Adrenal gland (tissue), 9 donors: ENCODE measurements at regions not wholly inside any gene's neighbourhood (a gene's known extent, or its start where the extent isn't known, plus 50 kb on each side); places are given as distances from the start of the nearest gene placed in this dataset.

Experiments used
- DNase-seq, 7 donors: peaks; one replicate each; pipeline ENCODE4 v3.0.0-alpha.2; 2019 to 2020
- H3K27ac ChIP-seq, 5 donors: fragments of 200-600 bp; sonication (generic) in 4 of 5; 1 replicate in 3 of 5; 2 replicates in 2 of 5; pipeline versions ENCODE4 v1.5.1 to v1.8.0; 2016 to 2020; ENCODE audit warnings: mild to moderate bottlenecking in 1 of 5
- H3K27me3 ChIP-seq: fragments of 200-600 bp; 2 replicates; pipeline ENCODE4 v1.8.0; 2021
- H3K36me3 ChIP-seq, 2 donors: fragments of 200-600 bp; replicated peaks in 1 of 2; 1 replicate in 1 of 2; 2 replicates in 1 of 2; pipeline versions ENCODE4 v1.5.1 to v1.8.0; 2018 to 2022
- H3K4me1 ChIP-seq, 2 donors: fragments of 200-600 bp; replicated peaks in 1 of 2; 1 replicate in 1 of 2; 2 replicates in 1 of 2; pipeline versions ENCODE4 v1.5.1 to v1.8.0; 2018 to 2021
- H3K4me3 ChIP-seq, 4 donors: fragments of 200-600 bp; sonication (generic) in 3 of 4; one replicate each; pipeline ENCODE4 v1.5.1; 2016 to 2018
- H3K9me3 ChIP-seq, 3 donors: fragments of 200-600 bp; sonication (generic) in 1 of 3; replicated peaks in 1 of 3; 1 replicate in 2 of 3; 2 replicates in 1 of 3; pipeline versions ENCODE4 v1.5.1 to v1.8.0; 2016 to 2021
- POLR2A ChIP-seq, 2 donors: fragments of 450-650 bp; IDR thresholded peaks; one replicate each; pipeline ENCODE4 v1.6.1; 2017; ENCODE audit warnings: antibody characterized with exemption in 2 of 2, mild to moderate bottlenecking in 2 of 2, moderate library complexity in 1 of 2
- WGBS, 4 donors: extraction: QIAGEN DNeasy Blood & Tissue Kit in 2 of 4; methylation state at CpG; one replicate each; pipeline versions ENCODE4 v1.1.5 to v1.1.7; 2013 to 2017; 5-methylcytosine and 5-hydroxymethylcytosine counted together
- intact Hi-C, 2 donors: fragments of 100-400 bp; cut with DNase I; formaldehyde crosslinking; loops; one replicate each; pipeline versions ENCODE4 v1.14.1 to v1.15.0; 2022 to 2023
- TF ChIP-seq, protein P1 (sequence below), 6 experiments: fragments of 450-650 bp in 4 of 6; fragments of 200-600 bp in 2 of 6; sonication (generic) in 1 of 6; IDR thresholded peaks; 1 replicate in 5 of 6; 2 replicates in 1 of 6; pipeline versions ENCODE4 v1.5.1 to v1.8.0; 2016 to 2021; ENCODE audit warnings: antibody characterized with exemption in 6 of 6, mild to moderate bottlenecking in 2 of 6, moderate library complexity in 1 of 6
- donor health status: healthy with polysubstance abuse.
- donor health status: Bipolar disorder and iron deficiency.
- donor health status: DM: yes; HTN: yes; CAD: no.
- donor health status: DM: no; HTN: no; CAD: no.
- donor health status: DM: no; HTN: no; CAD: no.

DNA sequence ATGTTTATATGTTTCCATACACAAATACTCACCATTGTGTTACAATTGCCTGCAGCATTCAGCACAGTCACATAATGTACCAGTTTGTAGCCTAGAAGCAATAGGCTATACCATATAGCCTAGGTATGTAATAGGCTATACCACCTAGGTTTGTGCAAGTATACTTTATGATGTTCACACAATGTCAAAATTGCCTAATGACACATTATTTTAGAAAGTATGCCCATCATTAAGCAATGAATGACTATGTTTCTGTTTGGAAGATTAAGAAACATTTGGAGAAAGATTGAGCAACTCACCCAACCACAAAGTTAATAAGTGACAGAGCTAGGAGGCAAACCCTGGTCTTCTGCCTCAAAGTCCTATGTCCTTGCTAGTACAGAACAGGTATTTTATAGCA, 96.8 kb upstream of the GRIA3 start:
- Histone ChIP-seq H3K27me3 (no peaks in the 10 kb centered on the region), H3K4me1 (no peaks in the 10 kb centered on the region), H3K36me3 (no peaks in the 10 kb centered on the region), H3K9me3 (no peaks in the 10 kb centered on the region), H3K27ac (no peak overlapping the region), H3K4me3 (no peak overlapping the region)
- TF ChIP-seq, protein P1, sequence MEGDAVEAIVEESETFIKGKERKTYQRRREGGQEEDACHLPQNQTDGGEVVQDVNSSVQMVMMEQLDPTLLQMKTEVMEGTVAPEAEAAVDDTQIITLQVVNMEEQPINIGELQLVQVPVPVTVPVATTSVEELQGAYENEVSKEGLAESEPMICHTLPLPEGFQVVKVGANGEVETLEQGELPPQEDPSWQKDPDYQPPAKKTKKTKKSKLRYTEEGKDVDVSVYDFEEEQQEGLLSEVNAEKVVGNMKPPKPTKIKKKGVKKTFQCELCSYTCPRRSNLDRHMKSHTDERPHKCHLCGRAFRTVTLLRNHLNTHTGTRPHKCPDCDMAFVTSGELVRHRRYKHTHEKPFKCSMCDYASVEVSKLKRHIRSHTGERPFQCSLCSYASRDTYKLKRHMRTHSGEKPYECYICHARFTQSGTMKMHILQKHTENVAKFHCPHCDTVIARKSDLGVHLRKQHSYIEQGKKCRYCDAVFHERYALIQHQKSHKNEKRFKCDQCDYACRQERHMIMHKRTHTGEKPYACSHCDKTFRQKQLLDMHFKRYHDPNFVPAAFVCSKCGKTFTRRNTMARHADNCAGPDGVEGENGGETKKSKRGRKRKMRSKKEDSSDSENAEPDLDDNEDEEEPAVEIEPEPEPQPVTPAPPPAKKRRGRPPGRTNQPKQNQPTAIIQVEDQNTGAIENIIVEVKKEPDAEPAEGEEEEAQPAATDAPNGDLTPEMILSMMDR (IDR thresholded peaks at IDR 0.05) = no peak
- no peak for TF ChIP-seq POLR2A (IDR thresholded peaks at IDR 0.05)
- intact Hi-C loops = no loop called here
- DNase-seq = no peak

DNA sequence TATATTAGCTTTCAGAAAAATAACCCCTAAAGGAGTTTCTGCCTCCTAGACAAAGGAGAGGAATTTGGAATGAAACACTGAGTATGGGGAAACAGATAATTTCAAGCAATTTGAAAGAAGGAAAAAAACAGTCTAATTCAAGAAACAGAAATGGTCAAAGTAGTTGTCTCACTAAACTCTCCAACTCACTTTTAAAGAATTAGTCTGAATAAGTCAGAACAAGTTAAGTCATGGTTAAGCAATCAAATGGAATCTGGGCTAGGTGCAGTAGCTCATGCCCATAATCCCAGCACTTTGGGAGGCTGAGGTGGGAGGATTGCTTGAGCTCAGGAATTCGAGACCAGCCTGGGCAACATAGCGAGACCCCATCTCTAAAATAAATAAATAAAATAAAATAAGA, 95.7 kb upstream of the GRIA3 start:
- WGBS, 4 donors = 58 to 74% (median 69%) methylated on average over 2 of the region's 2 CpGs
- Histone ChIP-seq H3K9me3 (no peaks in the 10 kb centered on the region), H3K4me3 (no peak overlapping the region), H3K27me3 (no peaks in the 10 kb centered on the region), H3K36me3 (no peaks in the 10 kb centered on the region), H3K4me1 (no peaks in the 10 kb centered on the region), H3K27ac (no peak overlapping the region)
- DNase-seq = no peak
- intact Hi-C loops = no loop called here
- TF ChIP-seq, protein P1 (IDR thresholded peaks at IDR 0.05) = no peak
- no peak for TF ChIP-seq POLR2A (IDR thresholded peaks at IDR 0.05)

GRCh38 chrX:123088930-123089329, 95.1 kb upstream of the GRIA3 start:
- H3K4me3 ChIP-seq = no peak overlapping the region

DNA sequence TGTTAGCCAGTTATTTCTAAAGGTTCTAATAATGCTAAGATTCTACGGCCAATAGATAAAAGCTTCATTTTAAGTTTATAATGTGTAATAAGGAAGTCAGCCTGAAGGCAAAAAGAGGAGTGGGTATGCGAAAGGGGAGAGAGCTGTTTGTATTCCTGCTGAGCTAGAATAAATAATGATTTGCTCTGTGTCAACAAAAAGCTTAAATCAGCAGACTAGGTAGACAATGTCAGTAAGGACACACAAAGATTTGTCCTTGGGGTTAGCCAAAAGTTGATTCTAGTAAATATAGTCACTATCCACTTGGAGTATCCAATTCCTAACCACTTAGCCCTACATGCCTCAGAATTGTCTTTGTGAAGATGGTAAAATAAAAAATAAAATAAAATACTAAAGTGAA, 90.3 kb upstream of the GRIA3 start:
- no peak overlapping the region for H3K4me3 ChIP-seq
- no peaks in the 10 kb centered on the region for H3K9me3 ChIP-seq
- DNase-seq = no peak
- no peaks in the 10 kb centered on the region for H3K4me1 ChIP-seq
- WGBS, 4 donors = 53 to 81% (median 72%) methylated on average over 2 of the region's 2 CpGs
- TF ChIP-seq POLR2A (IDR thresholded peaks at IDR 0.05) = no peak
- TF ChIP-seq, protein P1 (IDR thresholded peaks at IDR 0.05) = no peak
- H3K36me3 ChIP-seq = no peaks in the 10 kb centered on the region
- H3K27me3 ChIP-seq = no peaks in the 10 kb centered on the region
- H3K27ac ChIP-seq = no peak overlapping the region
- intact Hi-C loops = no loop called here

More at GRCh38 chrX:123088930-123089329, 95.1 kb upstream of the GRIA3 start:
- no peaks in the 10 kb centered on the region for H3K9me3 ChIP-seq
- DNase-seq = no peak
- 63 to 78% (median 72%) methylated on average over 3 of the region's 3 CpGs for WGBS, 4 donors
- no peaks in the 10 kb centered on the region for H3K27me3 ChIP-seq
- intact Hi-C loops = no loop called here
- TF ChIP-seq, protein P1 (IDR thresholded peaks at IDR 0.05) = no peak
- no peak for TF ChIP-seq POLR2A (IDR thresholded peaks at IDR 0.05)
- H3K36me3 ChIP-seq = no peaks in the 10 kb centered on the region
- no peaks in the 10 kb centered on the region for H3K4me1 ChIP-seq
- H3K27ac ChIP-seq = no peak overlapping the region
